Tibial artery (tissue), 4 donors: ENCODE measurements at regions not wholly inside any gene's neighbourhood (a gene's known extent, or its start where the extent isn't known, plus 50 kb on each side); places are given as distances from the start of the nearest gene placed in this dataset.

Experiments
- DNase-seq, 2 donors: peaks; one replicate each; pipeline ENCODE4 v3.0.0-alpha.2; 2019
- H3K27ac ChIP-seq, 2 donors: fragments of 200-600 bp; sonication (generic) in 1 of 2; 1 replicate in 1 of 2; 2 replicates in 1 of 2; pipeline ENCODE4 v1.5.1; 2018 to 2019; ENCODE audit warnings: mild to moderate bottlenecking in 1 of 2
- H3K27me3 ChIP-seq, 2 donors: fragments of 200-600 bp; sonication (generic) in 1 of 2; one replicate each; pipeline versions ENCODE4 v1.5.1 to v1.6.0; 2016 to 2019
- H3K36me3 ChIP-seq, 3 donors: fragments of 200-600 bp; sonication (generic) in 2 of 3; one replicate each; pipeline ENCODE4 v1.5.1; 2016 to 2019; ENCODE audit warnings: mild to moderate bottlenecking in 2 of 3
- H3K4me1 ChIP-seq, 4 donors: fragments of 200-600 bp; sonication (generic) in 2 of 4; 1 replicate in 3 of 4; 2 replicates in 1 of 4; pipeline ENCODE4 v1.5.1; 2016 to 2019
- H3K4me3 ChIP-seq, 2 donors: fragments of 200-600 bp; sonication (generic) in 1 of 2; 1 replicate in 1 of 2; 2 replicates in 1 of 2; pipeline ENCODE4 v1.5.1; 2018 to 2019; ENCODE audit warnings: mild to moderate bottlenecking in 2 of 2
- H3K9me3 ChIP-seq, 3 donors: fragments of 200-600 bp; sonication (generic) in 1 of 3; one replicate each; pipeline ENCODE4 v1.5.1; 2016 to 2019
- intact Hi-C: fragments of 100-400 bp; cut with DNase I; formaldehyde crosslinking; loops from one replicate; pipeline ENCODE4 v1.15.0; 2023; ENCODE audit warnings: low total_unique reads
- TF ChIP-seq, protein P1 (sequence below), 2 experiments: fragments of 200-600 bp in 1 of 2; fragments of 450-650 bp in 1 of 2; IDR thresholded peaks; one replicate each; pipeline ENCODE4 v1.5.1; 2017 to 2019; ENCODE audit warnings: antibody characterized with exemption in 2 of 2, mild to moderate bottlenecking in 1 of 2, moderate library complexity in 1 of 2

DNA sequence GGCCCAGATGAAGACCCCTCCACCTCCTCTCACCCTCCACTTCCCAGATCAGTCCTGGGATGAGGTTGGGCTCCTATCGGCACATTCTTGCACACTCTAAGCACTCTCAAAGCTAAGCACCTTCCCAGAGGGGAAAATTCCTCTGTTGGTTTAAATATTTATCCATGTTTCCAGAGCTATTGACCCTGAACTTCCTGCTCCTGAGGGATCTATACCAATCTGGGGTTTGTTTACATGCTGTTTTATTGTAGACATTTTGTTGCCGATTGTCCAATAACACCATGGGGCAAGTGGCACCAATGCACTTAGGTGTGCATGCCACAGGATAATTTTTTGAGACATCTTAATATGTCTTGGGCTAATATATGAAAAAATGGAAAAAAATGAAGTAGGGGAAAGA, 476.2 kb downstream of the SLC4A3 start:
- intact Hi-C loops = no loop called here
- no peak overlapping the region for H3K4me3 ChIP-seq
- H3K4me1 ChIP-seq = peaks cover 0 to 7% (median 0%) of the 10 kb centered on the region in 4 donors
- DNase-seq = no peak
- no peaks in the 10 kb centered on the region for H3K36me3 ChIP-seq
- no peaks in the 10 kb centered on the region for H3K27me3 ChIP-seq
- no peak overlapping the region for H3K27ac ChIP-seq
- TF ChIP-seq, protein P1, sequence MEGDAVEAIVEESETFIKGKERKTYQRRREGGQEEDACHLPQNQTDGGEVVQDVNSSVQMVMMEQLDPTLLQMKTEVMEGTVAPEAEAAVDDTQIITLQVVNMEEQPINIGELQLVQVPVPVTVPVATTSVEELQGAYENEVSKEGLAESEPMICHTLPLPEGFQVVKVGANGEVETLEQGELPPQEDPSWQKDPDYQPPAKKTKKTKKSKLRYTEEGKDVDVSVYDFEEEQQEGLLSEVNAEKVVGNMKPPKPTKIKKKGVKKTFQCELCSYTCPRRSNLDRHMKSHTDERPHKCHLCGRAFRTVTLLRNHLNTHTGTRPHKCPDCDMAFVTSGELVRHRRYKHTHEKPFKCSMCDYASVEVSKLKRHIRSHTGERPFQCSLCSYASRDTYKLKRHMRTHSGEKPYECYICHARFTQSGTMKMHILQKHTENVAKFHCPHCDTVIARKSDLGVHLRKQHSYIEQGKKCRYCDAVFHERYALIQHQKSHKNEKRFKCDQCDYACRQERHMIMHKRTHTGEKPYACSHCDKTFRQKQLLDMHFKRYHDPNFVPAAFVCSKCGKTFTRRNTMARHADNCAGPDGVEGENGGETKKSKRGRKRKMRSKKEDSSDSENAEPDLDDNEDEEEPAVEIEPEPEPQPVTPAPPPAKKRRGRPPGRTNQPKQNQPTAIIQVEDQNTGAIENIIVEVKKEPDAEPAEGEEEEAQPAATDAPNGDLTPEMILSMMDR (IDR thresholded peaks at IDR 0.05) = no peak
- H3K9me3 ChIP-seq = no peaks in the 10 kb centered on the region

DNA sequence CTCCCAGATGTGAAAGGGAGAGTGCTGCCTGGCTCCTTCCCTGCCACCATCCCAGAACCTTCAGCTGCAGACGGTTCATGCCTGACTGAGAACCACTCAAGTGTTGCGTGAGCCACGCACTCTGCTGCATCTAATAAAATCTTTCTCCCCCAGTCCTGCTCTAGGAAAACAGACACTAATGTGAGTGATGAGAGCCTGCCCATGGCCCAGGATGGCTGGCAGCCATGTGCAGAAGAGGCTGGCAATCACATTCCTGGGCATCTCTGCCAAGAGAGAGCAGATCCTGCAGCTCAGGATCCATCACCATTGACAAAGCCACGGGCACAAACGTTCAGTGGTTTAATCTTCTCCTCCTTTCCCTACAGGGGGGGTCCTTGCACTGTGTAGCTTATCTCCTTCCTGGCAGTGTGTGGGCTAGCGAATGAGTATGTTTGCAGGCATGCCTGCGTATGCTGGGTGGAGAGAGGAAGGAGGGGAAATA, 477.5 kb downstream of the SLC4A3 start:
- TF ChIP-seq, protein P1 (IDR thresholded peaks at IDR 0.05) = no peak
- Histone ChIP-seq H3K9me3 (no peaks in the 10 kb centered on the region), H3K27me3 (no peaks in the 10 kb centered on the region), H3K27ac (no peak overlapping the region), H3K36me3 (no peaks in the 10 kb centered on the region), H3K4me1 (peaks cover 0 to 7% (median 0%) of the 10 kb centered on the region in 4 donors), H3K4me3 (no peak overlapping the region)
- intact Hi-C loops = no loop called here
- no peak for DNase-seq

DNA sequence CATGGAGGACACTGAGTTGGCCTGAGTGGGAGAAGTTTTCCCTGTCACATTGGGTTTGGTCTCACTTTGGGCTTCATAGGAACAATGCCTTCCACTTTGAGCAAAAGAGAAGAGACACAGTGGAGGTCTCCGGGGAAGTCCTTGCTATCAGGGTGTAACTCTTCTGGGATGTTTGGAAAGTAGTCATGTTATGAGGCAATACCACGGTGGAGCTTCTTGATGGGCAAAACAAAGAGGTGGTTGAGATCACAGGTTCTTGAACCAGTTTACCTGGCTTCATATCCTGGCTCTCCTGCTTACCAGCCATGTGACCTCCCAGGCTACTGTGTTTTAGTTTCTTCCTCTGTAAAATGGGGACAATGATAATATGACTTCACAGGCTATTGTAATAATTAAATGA, 478.6 kb downstream of the SLC4A3 start:
- no peak for DNase-seq
- Histone ChIP-seq H3K36me3 (no peaks in the 10 kb centered on the region), H3K27ac (no peak overlapping the region), H3K9me3 (no peaks in the 10 kb centered on the region), H3K4me3 (no peak overlapping the region), H3K27me3 (no peaks in the 10 kb centered on the region), H3K4me1 (peaks cover 0 to 7% (median 0%) of the 10 kb centered on the region in 4 donors)
- TF ChIP-seq, protein P1 (IDR thresholded peaks at IDR 0.05) = no peak
- intact Hi-C loops = no loop called here

DNA sequence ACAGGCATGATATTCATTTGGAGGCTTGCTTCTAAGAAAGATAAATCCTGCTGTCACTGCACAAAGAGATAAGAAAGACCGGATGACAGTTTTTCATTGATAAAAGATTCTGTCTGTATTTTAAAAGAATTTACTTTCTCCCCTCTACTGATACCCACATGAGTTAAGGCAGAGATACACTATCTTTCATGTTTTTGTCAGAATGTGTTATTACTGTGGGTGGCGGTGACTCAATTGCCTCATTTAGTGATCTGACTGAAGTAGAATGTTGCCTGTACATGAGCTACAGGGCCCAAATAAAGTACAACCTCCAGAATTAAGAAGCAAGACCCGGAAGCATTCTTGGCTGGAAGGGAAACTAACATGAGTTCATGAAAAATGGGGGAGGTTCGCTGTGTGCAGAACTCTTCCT, 480.0 kb downstream of the SLC4A3 start:
- Histone ChIP-seq H3K9me3 (no peaks in the 10 kb centered on the region), H3K4me3 (no peak overlapping the region), H3K27me3 (no peaks in the 10 kb centered on the region), H3K27ac (no peak overlapping the region), H3K4me1 (peaks cover 0 to 7% (median 0%) of the 10 kb centered on the region in 4 donors), H3K36me3 (no peaks in the 10 kb centered on the region)
- intact Hi-C loops = no loop called here
- DNase-seq = no peak
- TF ChIP-seq, protein P1 (IDR thresholded peaks at IDR 0.05) = no peak

DNA sequence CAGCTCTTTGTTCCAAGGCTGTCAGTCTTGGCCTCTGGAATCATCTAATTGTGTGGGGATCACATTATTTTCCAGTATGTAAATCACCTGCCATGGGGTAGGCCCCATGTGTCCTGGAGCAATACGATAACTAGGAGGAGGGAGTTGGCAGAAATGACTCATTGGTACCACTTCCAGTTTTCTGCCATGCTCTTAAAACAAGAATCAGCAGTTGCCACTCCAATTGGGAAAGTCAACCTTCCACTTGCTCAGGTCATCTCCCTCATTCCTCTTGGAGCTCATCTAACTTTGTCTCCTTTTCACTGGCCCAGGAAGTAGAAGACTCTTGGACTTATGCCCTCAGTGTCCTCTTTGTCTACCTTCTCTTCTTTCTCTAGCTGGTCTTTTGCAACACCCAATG, 487.0 kb downstream of the SLC4A3 start:
- peaks cover 0 to 6% (median 0%) of the 10 kb centered on the region in 3 donors for H3K9me3 ChIP-seq
- TF ChIP-seq, protein P1 (IDR thresholded peaks at IDR 0.05) = no peak
- H3K36me3 ChIP-seq = no peaks in the 10 kb centered on the region
- H3K27ac ChIP-seq = no peak overlapping the region
- H3K4me3 ChIP-seq = no peak overlapping the region
- no peaks in the 10 kb centered on the region for H3K4me1 ChIP-seq
- no peaks in the 10 kb centered on the region for H3K27me3 ChIP-seq
- no peak for DNase-seq
- intact Hi-C loops = no loop called here

DNA sequence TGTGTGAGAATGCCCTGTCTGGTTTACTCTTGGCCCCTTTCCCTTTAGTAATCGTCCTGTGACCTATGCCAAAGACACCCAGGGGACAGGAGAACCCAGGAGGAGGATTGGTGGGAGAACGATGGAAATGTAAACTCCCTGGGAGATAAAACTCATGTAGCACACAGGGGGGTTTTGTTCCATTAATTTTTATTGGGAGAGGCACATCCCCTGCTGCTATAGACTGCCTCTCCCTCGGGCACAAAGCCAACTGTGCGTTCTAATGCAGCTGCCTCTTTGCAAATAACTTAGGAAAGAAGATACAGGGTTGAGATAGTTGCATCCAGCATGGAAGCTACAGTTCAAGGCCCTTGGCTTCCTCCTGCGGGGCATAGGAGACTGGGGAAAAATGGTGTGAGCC, 489.6 kb downstream of the SLC4A3 start:
- Histone ChIP-seq H3K27ac (no peak overlapping the region), H3K27me3 (no peaks in the 10 kb centered on the region), H3K9me3 (peaks cover 0 to 6% (median 0%) of the 10 kb centered on the region in 3 donors), H3K4me3 (no peak overlapping the region), H3K36me3 (no peaks in the 10 kb centered on the region), H3K4me1 (no peaks in the 10 kb centered on the region)
- intact Hi-C loops = no loop called here
- TF ChIP-seq, protein P1 (IDR thresholded peaks at IDR 0.05) = no peak
- DNase-seq = no peak
